Activated CD4-positive, alpha-beta T cell treated with anti-CD3 and anti-CD28 coated beads, Interleukin-10, Interleukin-2, amounts not matched to agents 100 ng/mL and 50 ng/mL, durations not matched to agents 16 hours and 8 hours (primary cell): ENCODE measurements at regions not wholly inside any gene's neighbourhood (a gene's known extent, or its start where the extent isn't known, plus 50 kb on each side); places are given as distances from the start of the nearest gene placed in this dataset.
"Not testable (repeated sequence)": the region's sequence is repeated elsewhere in the genome, so short reads cannot be mapped to it uniquely, and the experiment has no call there.

ENCODE experiments used
- DNase-seq: peaks from one replicate; pipeline ENCODE4 v3.0.0-alpha.2; 2020

GRCh38 chr2:87498169-87498853 lies 249.6 kb upstream of the PLGLB2 start:
- peak; percentile 50 for DNase-seq

- not testable (repeated sequence) for DNase-seq
Measured at GRCh38 chr2:87498854-87499238, 249.0 kb upstream of the PLGLB2 start.

DNA sequence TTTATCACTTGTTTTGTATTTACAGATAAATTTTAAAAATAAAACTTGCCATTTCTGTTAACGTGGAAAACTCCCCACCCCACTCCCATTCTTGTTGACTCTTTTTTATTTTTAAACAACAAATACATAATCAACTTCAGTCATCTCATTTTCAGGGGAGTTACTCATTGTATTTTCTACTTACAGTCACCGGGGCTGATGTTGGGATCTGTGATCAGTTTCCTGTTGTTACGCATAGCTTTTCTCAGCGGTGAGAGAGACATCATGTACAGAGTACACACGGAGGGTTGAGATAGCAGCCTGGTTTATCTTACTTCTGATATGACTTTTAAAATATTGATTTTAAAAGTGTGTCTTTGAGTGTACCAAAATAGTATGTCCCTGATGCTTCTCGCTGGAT lies 248.0 kb upstream of the PLGLB2 start:
- peak; percentile 39 for DNase-seq

- not testable (repeated sequence) for DNase-seq
Measured at GRCh38 chr2:87500421-87500820, 247.5 kb upstream of the PLGLB2 start.

DNA sequence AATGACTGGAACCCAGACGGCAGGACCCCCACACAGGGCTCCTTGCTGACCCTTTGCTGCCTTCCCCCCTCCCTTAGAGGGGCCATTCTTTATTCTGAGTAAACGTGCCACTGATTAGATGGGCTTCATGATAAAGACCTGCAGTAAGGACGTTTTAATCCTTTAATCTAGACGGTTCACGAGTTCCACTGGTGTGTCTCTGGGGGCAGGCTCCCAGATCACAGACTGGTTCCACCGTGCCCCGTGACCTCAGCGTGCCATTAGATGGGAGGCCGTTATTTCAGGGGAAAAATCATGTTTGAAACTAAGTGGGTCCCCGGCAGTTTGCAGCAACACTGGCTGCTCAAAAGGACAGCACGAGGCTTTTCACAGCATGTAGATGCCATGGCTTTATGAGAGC lies 246.9 kb upstream of the PLGLB2 start:
- DNase-seq: not testable (repeated sequence)

DNA sequence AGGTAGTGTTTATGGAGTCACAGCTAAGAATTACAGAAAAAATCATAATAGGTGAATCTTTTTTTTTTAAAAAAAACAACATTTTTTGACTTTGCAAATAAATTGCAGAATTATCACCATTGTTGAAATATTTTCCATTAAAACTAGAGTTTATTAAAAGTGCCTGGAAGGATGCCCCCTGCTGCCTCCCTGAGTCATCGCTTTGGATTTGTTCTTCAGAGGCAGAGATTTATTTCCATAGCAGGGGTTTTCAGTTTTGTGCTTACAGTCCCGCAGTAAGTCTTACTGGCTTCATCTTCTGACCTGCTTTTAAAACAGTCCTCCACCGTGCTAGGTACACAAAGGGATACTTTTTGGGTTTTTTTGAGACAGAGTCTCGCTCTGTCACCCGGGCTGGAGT lies 244.9 kb upstream of the PLGLB2 start:
- not testable (repeated sequence) for DNase-seq

DNA sequence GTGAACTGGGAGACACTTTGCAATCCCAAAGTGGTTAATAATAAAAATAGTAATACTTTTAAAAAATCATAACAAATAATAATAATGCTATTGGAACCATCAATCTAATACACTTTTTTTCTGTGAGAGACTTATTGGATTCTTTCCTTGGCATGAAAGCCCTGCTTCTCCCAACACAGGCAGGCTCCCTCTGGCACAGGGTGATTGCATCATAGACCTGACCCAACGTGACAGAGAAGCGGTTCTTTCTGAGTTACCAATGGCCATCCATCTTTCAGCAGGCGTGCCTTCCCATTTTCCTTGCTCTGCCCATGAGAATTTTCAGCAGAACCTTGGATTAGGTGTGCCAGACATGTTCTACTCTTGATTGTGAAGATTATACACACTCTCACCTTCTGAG lies 242.6 kb upstream of the PLGLB2 start:
- not testable (repeated sequence) for DNase-seq

DNA sequence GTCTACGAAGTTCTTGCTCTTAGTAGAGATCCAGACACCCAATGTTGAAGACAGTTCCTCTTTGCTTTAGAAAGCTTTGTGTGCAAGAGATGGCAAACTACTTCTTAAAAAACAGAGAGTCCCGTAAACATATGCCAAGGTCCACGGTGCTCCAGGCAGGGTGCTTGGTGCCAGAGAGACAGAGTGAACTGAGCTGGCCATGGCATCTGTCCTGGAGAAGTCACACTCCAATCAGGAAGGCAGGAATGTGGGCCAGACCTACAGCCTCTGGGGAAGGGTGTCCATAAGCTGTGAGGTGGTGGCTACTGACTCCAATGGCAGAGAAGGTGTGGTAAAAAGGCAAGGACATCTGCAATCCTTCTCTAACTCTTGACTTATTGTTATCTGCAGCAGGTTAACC lies 242.0 kb upstream of the PLGLB2 start:
- DNase-seq: not testable (repeated sequence)

DNA sequence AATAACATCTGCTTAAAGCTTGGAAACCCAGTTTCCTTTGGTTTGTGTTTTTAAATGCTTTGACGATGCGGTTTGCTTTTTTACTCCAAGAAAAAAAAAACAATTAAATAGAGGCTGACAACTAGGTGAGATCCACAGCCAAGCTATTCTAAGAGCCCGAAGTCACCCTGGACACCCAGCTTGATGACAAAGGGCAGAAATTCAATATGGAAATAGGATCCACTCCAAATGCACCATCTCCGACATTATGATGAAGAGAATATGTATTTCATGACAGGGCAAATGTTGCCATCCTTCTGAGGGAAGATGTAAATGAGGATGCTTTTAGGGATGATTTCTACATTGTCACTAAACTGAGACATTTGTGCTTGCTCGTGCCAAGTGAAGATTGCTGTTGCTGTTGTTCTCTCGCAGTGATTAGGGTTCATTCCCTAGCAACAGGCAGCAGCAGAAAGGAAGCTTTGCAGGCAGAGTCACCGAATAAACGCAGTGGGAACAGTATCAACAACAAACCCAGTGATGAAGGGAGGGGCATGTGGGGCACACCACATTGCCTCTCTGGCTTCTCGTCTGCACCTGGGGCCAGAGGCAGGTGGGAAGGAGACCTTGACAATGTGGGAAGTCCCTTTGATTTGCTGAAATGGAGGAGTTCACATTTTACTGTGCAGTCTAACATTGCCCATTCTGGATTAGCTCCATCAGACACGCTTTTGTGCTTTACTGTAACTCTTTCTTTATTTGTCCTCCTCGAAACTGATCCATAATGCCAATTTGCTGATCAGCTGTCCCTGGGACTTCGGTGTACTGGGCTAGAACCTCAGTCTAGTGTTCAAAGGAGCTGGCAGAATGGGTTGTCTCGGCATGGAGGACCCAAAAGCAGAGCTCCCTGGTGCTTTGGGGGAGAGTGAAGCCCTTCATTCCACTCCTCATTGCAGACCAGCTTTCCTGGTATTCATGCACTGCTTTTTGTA lies 240.2 kb upstream of the PLGLB2 start:
- DNase-seq: not testable (repeated sequence)

GRCh38 chr2:87511195-87511778 lies 236.6 kb upstream of the PLGLB2 start:
- not testable (repeated sequence) for DNase-seq

- DNase-seq: not testable (repeated sequence)
Measured at GRCh38 chr2:87512864-87513530, 234.9 kb upstream of the PLGLB2 start.

DNA sequence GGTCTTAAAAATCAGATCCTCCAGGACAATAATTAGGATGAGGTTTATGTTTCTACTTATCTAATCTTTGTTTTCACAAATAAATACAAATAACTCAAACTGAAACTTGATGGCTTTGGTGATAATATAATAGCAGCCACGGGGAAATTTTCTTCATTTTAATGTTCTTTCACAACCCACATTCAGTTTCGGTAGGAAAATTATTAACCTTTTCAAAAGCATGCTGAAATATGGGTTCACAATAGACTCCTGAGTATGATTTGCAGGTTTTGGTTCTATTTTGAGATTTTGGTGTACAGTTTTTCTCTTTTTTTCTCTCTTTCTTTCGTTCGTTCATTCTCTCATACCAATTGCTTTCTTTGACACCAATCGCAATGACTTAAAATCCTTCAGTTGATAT lies 233.9 kb upstream of the PLGLB2 start:
- DNase-seq: peak; percentile 48

DNA sequence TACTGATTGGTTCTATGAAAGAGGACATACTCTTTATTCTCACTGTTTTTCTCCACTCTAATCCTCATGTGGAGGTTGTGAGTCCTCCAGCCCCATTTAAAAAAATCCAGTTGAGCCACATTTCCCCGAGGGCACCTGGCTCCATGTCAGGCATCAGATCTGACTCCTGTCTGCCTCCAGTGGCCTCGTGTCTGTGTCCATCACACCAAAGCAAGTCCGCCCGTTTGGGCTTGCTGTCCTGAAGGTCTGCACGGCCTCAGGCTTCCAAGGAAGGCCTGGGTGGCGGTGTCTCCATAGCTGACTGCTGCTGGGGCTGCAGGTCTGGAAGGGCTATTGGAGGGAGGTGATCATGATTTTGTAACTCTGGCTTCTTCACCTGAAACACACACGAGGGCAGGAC lies 233.4 kb upstream of the PLGLB2 start:
- not testable (repeated sequence) for DNase-seq

- not testable (repeated sequence) for DNase-seq
Measured at GRCh38 chr2:87515226-87515625, 232.7 kb upstream of the PLGLB2 start.

- not testable (repeated sequence) for DNase-seq
Measured at GRCh38 chr2:87515875-87516274, 232.0 kb upstream of the PLGLB2 start.

- not testable (repeated sequence) for DNase-seq
Measured at GRCh38 chr2:87516369-87516967, 231.4 kb upstream of the PLGLB2 start.

GRCh38 chr2:87517438-87517837 lies 230.4 kb upstream of the PLGLB2 start:
- DNase-seq: not testable (repeated sequence)

GRCh38 chr2:87518066-87518465 lies 229.8 kb upstream of the PLGLB2 start:
- DNase-seq: not testable (repeated sequence)

DNA sequence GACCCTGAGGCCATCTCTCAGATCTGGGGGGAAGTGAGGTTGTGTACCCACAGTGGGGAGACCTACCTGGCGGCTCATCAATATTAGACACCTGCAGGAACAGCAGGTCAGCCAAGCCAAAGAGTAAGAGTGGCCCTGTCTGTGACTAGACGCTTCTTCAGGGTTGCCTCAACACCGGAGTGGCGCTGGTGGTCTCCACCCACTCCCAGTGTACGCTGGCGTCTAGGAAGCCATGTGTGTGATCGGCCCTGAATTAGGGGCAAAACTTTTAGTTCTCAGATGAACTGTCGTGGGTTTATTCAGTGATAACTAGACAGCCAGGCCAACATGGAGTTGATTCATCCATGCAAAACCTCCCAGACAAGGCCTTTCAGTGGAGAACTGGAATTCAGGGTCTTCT lies 229.3 kb upstream of the PLGLB2 start:
- DNase-seq: not testable (repeated sequence)

DNA sequence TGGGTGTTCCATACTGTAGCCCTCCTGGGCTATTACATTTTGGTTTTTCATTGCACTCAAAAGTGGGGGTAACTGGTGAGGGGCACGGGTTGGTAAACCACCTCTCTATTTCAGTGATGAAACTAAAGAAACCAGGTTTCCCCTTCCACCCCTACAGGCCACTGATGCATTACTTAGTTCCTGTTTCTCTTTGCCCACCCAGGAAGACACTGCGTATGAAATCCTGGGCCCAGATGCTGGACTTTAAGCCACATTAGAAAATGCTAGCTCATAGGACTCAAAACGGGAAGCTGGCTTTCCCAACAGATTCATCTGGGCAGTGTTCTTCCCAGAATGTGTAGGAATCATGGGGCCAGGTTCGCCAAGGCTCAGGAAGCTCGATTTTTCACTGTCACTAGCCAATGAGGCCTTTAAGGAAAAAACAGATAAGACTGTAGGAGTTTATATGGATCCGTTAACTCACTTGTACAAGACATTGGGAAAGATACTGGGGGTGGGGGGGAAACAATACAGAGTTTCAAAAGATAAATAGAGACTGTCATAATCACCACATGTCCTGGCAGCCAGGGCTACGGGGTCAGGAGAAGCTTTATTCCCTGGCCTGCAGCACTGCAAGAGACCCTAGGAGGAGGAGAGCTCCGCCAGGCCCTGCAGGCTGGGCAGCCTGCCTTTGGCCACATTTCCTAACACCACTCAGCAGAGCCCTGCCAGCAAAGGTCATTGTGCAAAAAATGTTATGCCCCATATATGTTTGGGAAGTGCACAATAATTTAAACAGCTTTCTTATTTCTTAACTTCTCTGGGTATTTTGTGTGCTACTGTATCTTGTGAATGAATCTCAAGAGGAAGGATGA lies 228.5 kb upstream of the PLGLB2 start:
- not testable (repeated sequence) for DNase-seq

GRCh38 chr2:87521057-87521456 lies 226.8 kb upstream of the PLGLB2 start:
- peak; percentile 57 for DNase-seq
